ENCODE measurements at regions not wholly inside any gene's neighbourhood (a gene's known extent, or its start where the extent isn't known, plus 50 kb on each side); places are given as distances from the start of the nearest gene placed in this dataset.

- ATAC-seq (ENCODE audit: low read depth) = no peak
- H2AK5ac ChIP-seq (ENCODE audit: low read depth, low read length) = no peak overlapping the region
- H2AFZ ChIP-seq (replicated peaks; ENCODE audit: low read length, poor library complexity) = no peak overlapping the region
- no peaks in the 10 kb centered on the region for H3K9me3 ChIP-seq (ENCODE audit: control insufficient read depth, insufficient read depth, low read length)
- H3K27me3 ChIP-seq (ENCODE audit: control insufficient read depth, insufficient read depth, low read length) = no peaks in the 10 kb centered on the region
- peaks cover 14% of the 10 kb centered on the region for H3K4me1 ChIP-seq (ENCODE audit: control insufficient read depth, insufficient read depth, low read length)
- DNase-seq = no peak
- BruUV-seq (replicated peaks) = no TSS peak
- ChIA-PET POLR2A (ENCODE audit: unreplicated experiment) (interaction anchor here (0.5 kb wide), 1 partner anchor 159 kb away, joined by 20 read pairs; no protein-coding TSS in a partner anchor), CTCF (no interaction called here)
- intact Hi-C loops (cut with micrococcal nuclease) (no loop called here), in situ Hi-C loops (cut with MboI; ENCODE audit: low sequenced_read_pairs) (no loop called here), dilution Hi-C loops (cut with HindIII; ENCODE audit: low sequenced_read_pairs, unreplicated experiment) (no loop called here)
- no peak overlapping the region for H3K4me3 ChIP-seq (ENCODE audit: insufficient read depth, low read depth, low read length)
- H3K14ac ChIP-seq (replicated peaks; ENCODE audit: low read depth, low read length) = no peak overlapping the region
- H3K4ac ChIP-seq (ENCODE audit: low read depth, low read length) = no peak overlapping the region
- H2BK5ac ChIP-seq (ENCODE audit: low read depth, low read length, poor library complexity, severe bottlenecking) = no peak overlapping the region
- H2BK120ac ChIP-seq (ENCODE audit: low read depth, low read length) = no peak overlapping the region
- no peak overlapping the region for H4K8ac ChIP-seq (ENCODE audit: low read depth in 2 of 2, low read length in 2 of 2)
- no peak overlapping the region for H4K91ac ChIP-seq (ENCODE audit: insufficient read depth, low read depth, low read length)
- no peak overlapping the region for H2AK9ac ChIP-seq (replicated peaks; ENCODE audit: low read depth, low read length, poor library complexity)
- H3K23ac ChIP-seq (ENCODE audit: low read depth, low read length) = no peak overlapping the region
- no peak overlapping the region for H3K9ac ChIP-seq (ENCODE audit: low read depth, low read length)
- no peak overlapping the region for H3K18ac ChIP-seq (ENCODE audit: low read depth, low read length)
- H3K56ac ChIP-seq (ENCODE audit: extremely low read depth, insufficient read depth, low read length) = no peak overlapping the region
- H3K4me2 ChIP-seq (ENCODE audit: low read depth, low read length) = no peak overlapping the region
- H3K36me3 ChIP-seq (ENCODE audit: control insufficient read depth, insufficient read depth, low read length) = no peaks in the 10 kb centered on the region; the same call in 1 of the 2 replicates
- no peak overlapping the region for H4K5ac ChIP-seq (ENCODE audit: low read depth, low read length)
- H3K9me1 ChIP-seq (ENCODE audit: insufficient read depth, low read length) = peaks cover 14% of the 10 kb centered on the region
- no CpG with 5 or more reads among the region's 5 CpGs for WGBS, 2 experiments (ENCODE audit: extremely low coverage in 2 of 2, insufficient read length in 1 of 2)
- TF ChIP-seq FOS (IDR thresholded peaks at IDR 0.05; ENCODE audit: low read depth, low read length) = no peak
- no peak for TF ChIP-seq RCOR1 (IDR thresholded peaks at IDR 0.05; ENCODE audit: insufficient replicate concordance, low read length)
- TF ChIP-seq MAZ (IDR thresholded peaks at IDR 0.05; ENCODE audit: borderline replicate concordance, low read depth, low read length) = no peak
- no peak for TF ChIP-seq BHLHE40 (IDR thresholded peaks at IDR 0.05; ENCODE audit: low read depth, low read length)
- no peak for TF ChIP-seq USF2 (IDR thresholded peaks at IDR 0.05; ENCODE audit: low read depth, low read length)
- TF ChIP-seq POLR2A (IDR thresholded peaks at IDR 0.05; ENCODE audit: low read depth, low read length) = no peak
- TF ChIP-seq RFX5 (IDR thresholded peaks at IDR 0.05; ENCODE audit: low read depth, low read length) = no peak
- TF ChIP-seq ELK1 (IDR thresholded peaks at IDR 0.05; ENCODE audit: borderline replicate concordance, low read depth, low read length) = no peak
- no peak for TF ChIP-seq MXI1 (IDR thresholded peaks at IDR 0.05; ENCODE audit: borderline replicate concordance, low read depth, low read length)
- TF ChIP-seq NFE2L2 (IDR thresholded peaks at IDR 0.05; ENCODE audit: low read depth, low read length) = no peak
- TF ChIP-seq CTCF (conservative IDR thresholded peaks at IDR 0.05; ENCODE audit: low read depth, low read length) = no peak
- no peak for TF ChIP-seq MAFK (IDR thresholded peaks at IDR 0.05; ENCODE audit: low read depth, low read length)
- TF ChIP-seq RAD21 (IDR thresholded peaks at IDR 0.05; ENCODE audit: low read length) = no peak
- TF ChIP-seq SMC3 (IDR thresholded peaks at IDR 0.05; ENCODE audit: low read depth, low read length) = no peak
- no peak for TF ChIP-seq CHD1 (IDR thresholded peaks at IDR 0.05; ENCODE audit: low read depth, low read length)
- H2BK20ac ChIP-seq (ENCODE audit: low read depth, low read length) = no peak overlapping the region
- peaks cover 57% of the 10 kb centered on the region for H4K20me1 ChIP-seq (ENCODE audit: insufficient read depth, low read length)
- peaks cover 15 to 64% of the 10 kb centered on the region in 2 experiments for H3K79me1 ChIP-seq (ENCODE audit: low read depth in 1 of 2, low read length in 2 of 2)
- no peak overlapping the region for H2BK15ac ChIP-seq (ENCODE audit: low read depth, low read length)
- H3K27ac ChIP-seq (ENCODE audit: insufficient read depth, low read length) = no peak overlapping the region
These were observed 76.9 kb downstream of the CLDN34 start for GRCh38 chrX:10044021-10044420.

All from IMR-90 (cell line).